ENCODE measurements at regions not wholly inside any gene's neighbourhood (a gene's known extent, or its start where the extent isn't known, plus 50 kb on each side); places are given as distances from the start of the nearest gene placed in this dataset.

GRCh38 chr4:26094911-26095310, 180.9 kb downstream of the SMIM20 start:
- TF ChIP-seq OSR1 (CRISPR knock-in tag; IDR thresholded peaks at IDR 0.05) (no peak), PPARA (CRISPR knock-in tag; IDR thresholded peaks at IDR 0.05; ENCODE audit: borderline replicate concordance) (no peak), ZFP3 (CRISPR knock-in tag; IDR thresholded peaks at IDR 0.05) (no peak)
